Astrocyte (in vitro differentiated cells and primary cell): ENCODE measurements at regions not wholly inside any gene's neighbourhood (a gene's known extent, or its start where the extent isn't known, plus 50 kb on each side); places are given as distances from the start of the nearest gene placed in this dataset.

Experiments used
- EZH2 ChIP-seq: IDR thresholded peaks from 2 replicates; pipeline ENCODE4 v1.6.1; 2012; ENCODE audit warnings: mild to moderate bottlenecking, low read length, inconsistent platforms; ENCODE audit not compliant: insufficient read depth
- TF ChIP-seq, protein P1 (sequence below): IDR thresholded peaks from 2 replicates; pipeline ENCODE4 v1.5.1; 2011; ENCODE audit warnings: low read depth, mild to moderate bottlenecking, inconsistent platforms, low read length, moderate library complexity; ENCODE audit not compliant: insufficient read depth

DNA sequence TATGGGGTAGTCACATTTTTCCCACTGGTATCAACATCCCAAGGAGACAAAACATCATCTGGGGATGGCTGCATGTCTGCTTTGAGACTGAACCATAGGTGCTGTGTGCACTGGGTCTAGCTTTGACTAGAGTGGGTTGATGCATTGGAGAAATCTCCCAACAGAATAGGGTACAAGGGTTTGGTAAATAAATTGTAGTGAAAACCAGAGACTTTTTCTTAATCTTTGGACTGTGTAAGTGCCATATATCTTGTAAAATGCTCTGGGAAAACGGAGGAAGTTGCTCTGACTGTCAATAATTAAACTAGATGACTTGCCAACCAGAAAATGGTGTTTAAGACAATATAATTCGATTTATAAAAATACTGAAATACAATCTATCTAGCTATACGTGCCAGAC, 1064.0 kb upstream of the SLIT2 start:
- TF ChIP-seq, protein P1, sequence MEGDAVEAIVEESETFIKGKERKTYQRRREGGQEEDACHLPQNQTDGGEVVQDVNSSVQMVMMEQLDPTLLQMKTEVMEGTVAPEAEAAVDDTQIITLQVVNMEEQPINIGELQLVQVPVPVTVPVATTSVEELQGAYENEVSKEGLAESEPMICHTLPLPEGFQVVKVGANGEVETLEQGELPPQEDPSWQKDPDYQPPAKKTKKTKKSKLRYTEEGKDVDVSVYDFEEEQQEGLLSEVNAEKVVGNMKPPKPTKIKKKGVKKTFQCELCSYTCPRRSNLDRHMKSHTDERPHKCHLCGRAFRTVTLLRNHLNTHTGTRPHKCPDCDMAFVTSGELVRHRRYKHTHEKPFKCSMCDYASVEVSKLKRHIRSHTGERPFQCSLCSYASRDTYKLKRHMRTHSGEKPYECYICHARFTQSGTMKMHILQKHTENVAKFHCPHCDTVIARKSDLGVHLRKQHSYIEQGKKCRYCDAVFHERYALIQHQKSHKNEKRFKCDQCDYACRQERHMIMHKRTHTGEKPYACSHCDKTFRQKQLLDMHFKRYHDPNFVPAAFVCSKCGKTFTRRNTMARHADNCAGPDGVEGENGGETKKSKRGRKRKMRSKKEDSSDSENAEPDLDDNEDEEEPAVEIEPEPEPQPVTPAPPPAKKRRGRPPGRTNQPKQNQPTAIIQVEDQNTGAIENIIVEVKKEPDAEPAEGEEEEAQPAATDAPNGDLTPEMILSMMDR: no peak
- TF ChIP-seq EZH2: no peak
